CD14-positive monocyte (primary cell): ENCODE measurements at regions not wholly inside any gene's neighbourhood (a gene's known extent, or its start where the extent isn't known, plus 50 kb on each side); places are given as distances from the start of the nearest gene placed in this dataset.

ENCODE experiments used
- DNase-seq, 3 donors: peaks; one replicate each; pipeline ENCODE4 v3.0.0-alpha.2; 2011 to 2022
- H2AFZ ChIP-seq: 2 replicates; pipeline ENCODE4 v1.6.0; 2012; ENCODE audit warnings: mild to moderate bottlenecking, low read depth, low read length, inconsistent platforms; ENCODE audit not compliant: insufficient read depth, poor library complexity, severe bottlenecking
- H3K27ac ChIP-seq, 2 donors: 1 replicate in 1 of 2; 2 replicates in 1 of 2; pipeline ENCODE4 v1.5.1; 2012 to 2013; ENCODE audit warnings: low read length in 2 of 2, control low read depth in 1 of 2, inconsistent platforms in 1 of 2, low read depth in 1 of 2, mild to moderate bottlenecking in 1 of 2
- H3K27me3 ChIP-seq, 2 donors: one replicate each; pipeline versions ENCODE4 v1.6.0 to v1.6.1; 2011 to 2013; ENCODE audit warnings: low read length in 2 of 2; ENCODE audit not compliant: control insufficient read depth in 2 of 2, insufficient read depth in 2 of 2
- H3K36me3 ChIP-seq, 2 donors: replicated peaks in 1 of 2; 1 replicate in 1 of 2; 2 replicates in 1 of 2; pipeline versions ENCODE4 v1.5.1 to v1.6.1; 2012 to 2013; ENCODE audit warnings: low read length in 2 of 2, control low read depth in 1 of 2, inconsistent platforms in 1 of 2, mild to moderate bottlenecking in 1 of 2; ENCODE audit not compliant: insufficient read depth in 2 of 2, control insufficient read depth in 1 of 2
- H3K4me1 ChIP-seq, 2 donors: 1 replicate in 1 of 2; 2 replicates in 1 of 2; pipeline versions ENCODE4 v1.5.1 to v1.6.1; 2012 to 2013; ENCODE audit warnings: low read length in 2 of 2, control low read depth in 1 of 2, inconsistent platforms in 1 of 2, mild to moderate bottlenecking in 1 of 2, moderate library complexity in 1 of 2; ENCODE audit not compliant: insufficient read depth in 2 of 2, control insufficient read depth in 1 of 2
- H3K4me2 ChIP-seq: replicated peaks from 2 replicates; pipeline ENCODE3; 2012; ENCODE audit warnings: low read length, moderate library complexity, mild to moderate bottlenecking; ENCODE audit not compliant: poor library complexity, severe bottlenecking; ENCODE audit errors: extremely low read depth
- H3K4me3 ChIP-seq, 3 experiments: fragments of 200-600 bp in 1 of 3; sonication (generic) in 1 of 3; replicated peaks in 1 of 3; 1 replicate in 2 of 3; 2 replicates in 1 of 3; pipeline ENCODE4 v1.5.1; 2011 to 2013; ENCODE audit warnings: low read length in 3 of 3, mild to moderate bottlenecking in 3 of 3, control low read depth in 2 of 3, low read depth in 2 of 3, inconsistent platforms in 1 of 3, moderate library complexity in 1 of 3
- H3K79me2 ChIP-seq: 2 replicates; pipeline ENCODE4 v1.6.0; 2012; ENCODE audit warnings: mild to moderate bottlenecking, control low read depth, inconsistent platforms, low read length, moderate library complexity; ENCODE audit not compliant: insufficient read depth
- H3K9ac ChIP-seq: 2 replicates; pipeline ENCODE4 v1.6.0; 2017; ENCODE audit warnings: low read length, mild to moderate bottlenecking; ENCODE audit not compliant: insufficient read depth, poor library complexity, severe bottlenecking
- H3K9me3 ChIP-seq, 2 donors: replicated peaks in 1 of 2; 1 replicate in 1 of 2; 2 replicates in 1 of 2; pipeline versions ENCODE4 v1.5.1 to v1.6.1; 2012 to 2013; ENCODE audit warnings: low read length in 2 of 2, control low read depth in 1 of 2; ENCODE audit not compliant: control insufficient read depth in 1 of 2, insufficient read depth in 1 of 2
- H4K20me1 ChIP-seq: 2 replicates; pipeline ENCODE4 v1.6.0; 2012; ENCODE audit warnings: mild to moderate bottlenecking, low read length, control low read depth, moderate library complexity; ENCODE audit not compliant: insufficient read depth
- H3K27ac Mint-ChIP-seq, 7 donors: one replicate each; pipeline ENCODE4 v1.8.0; 2020; ENCODE audit warnings: mild to moderate bottlenecking in 7 of 7, mixed read lengths in 7 of 7, moderate library complexity in 6 of 7, inconsistent platforms in 2 of 7
- H3K27me3 Mint-ChIP-seq, 3 donors: one replicate each; pipeline ENCODE4 v1.8.0; 2021 to 2022; ENCODE audit warnings: low read depth in 3 of 3, mild to moderate bottlenecking in 3 of 3, mixed read lengths in 3 of 3, moderate library complexity in 3 of 3, inconsistent platforms in 1 of 3
- H3K36me3 Mint-ChIP-seq, 2 donors: one replicate each; pipeline ENCODE4 v1.8.0; 2020; ENCODE audit warnings: mixed read lengths in 2 of 2, inconsistent platforms in 1 of 2, mild to moderate bottlenecking in 1 of 2
- H3K4me1 Mint-ChIP-seq: one replicate; pipeline ENCODE4 v1.8.0; 2020; ENCODE audit warnings: mild to moderate bottlenecking, mixed read lengths
- H3K4me3 Mint-ChIP-seq, 2 donors: one replicate each; pipeline ENCODE4 v1.8.0; 2020; ENCODE audit warnings: mild to moderate bottlenecking in 2 of 2, mixed read lengths in 2 of 2, moderate library complexity in 1 of 2
- H3K9me3 Mint-ChIP-seq, 7 donors: one replicate each; pipeline ENCODE4 v1.8.0; 2020 to 2022; ENCODE audit warnings: mixed read lengths in 7 of 7, mild to moderate bottlenecking in 6 of 7, moderate library complexity in 6 of 7, inconsistent platforms in 2 of 7
- CTCF ChIP-seq: fragments of 200-600 bp; IDR thresholded peaks from one replicate; pipeline ENCODE4 v1.8.0; 2022; ENCODE audit warnings: antibody characterized with exemption, mild to moderate bottlenecking
- WGBS: methylation state at CpG from one replicate; pipeline ENCODE4 v1.1.5; 2013; ENCODE audit warnings: missing lambda C conversion rate; ENCODE audit not compliant: insufficient coverage; 5-methylcytosine and 5-hydroxymethylcytosine counted together
- intact Hi-C, 2 donors: fragments of 100-400 bp; cut with micrococcal nuclease; formaldehyde crosslinking; loops; one replicate each; pipeline versions ENCODE4 v1.15.0 to v1.15.1; 2023

- Histone ChIP-seq H2AFZ (no peak overlapping the region), H3K27me3 (no peaks in the 10 kb centered on the region), H3K4me2 (no peak overlapping the region), H3K36me3 (no peaks in the 10 kb centered on the region), H3K79me2 (no peaks in the 10 kb centered on the region), H3K4me3 (no peak overlapping the region), H3K27ac (no peak overlapping the region), H3K4me1 (peaks cover 6% of the 10 kb centered on the region in 2 donors), H3K9ac (no peak overlapping the region), H4K20me1 (no peaks in the 10 kb centered on the region), H3K9me3 (no peaks in the 10 kb centered on the region)
- Mint-ChIP-seq H3K4me1 (peaks cover 2% of the 10 kb centered on the region), H3K27ac (no peak overlapping the region), H3K36me3 (no peaks in the 10 kb centered on the region), H3K4me3 (no peak overlapping the region), H3K9me3 (peaks cover 0 to 8% (median 0%) of the 10 kb centered on the region in 7 donors), H3K27me3 (peaks cover 4 to 5% (median 5%) of the 10 kb centered on the region in 3 donors)
- WGBS: 93% methylated on average over 5 of the region's 7 CpGs
- intact Hi-C loops: loop anchor here in 1 of 2 donors (5.0 kb wide), 1 partner anchor 42 kb away; no protein-coding TSS in a partner anchor
- TF ChIP-seq CTCF: no peak
- DNase-seq: no peak
Observed at GRCh38 chr13:22120646-22121045, 449.8 kb downstream of the FGF9 start.

GRCh38 chr13:22121146-22121739 is 450.4 kb downstream of the FGF9 start:
- H3K4me3 Mint-ChIP-seq: no peak overlapping the region
- H3K27me3 ChIP-seq: no peaks in the 10 kb centered on the region
- 62% methylated on average over 2 of the region's 10 CpGs for WGBS
- no peak overlapping the region for H3K27ac Mint-ChIP-seq
- no peaks in the 10 kb centered on the region for H4K20me1 ChIP-seq
- TF ChIP-seq CTCF: no peak
- H3K4me1 ChIP-seq: peaks cover 0 to under 1% of the 10 kb centered on the region in 2 donors
- H3K4me1 Mint-ChIP-seq: peaks cover 2% of the 10 kb centered on the region
- no peaks in the 10 kb centered on the region for H3K9me3 ChIP-seq
- DNase-seq: no peak
- H3K36me3 Mint-ChIP-seq: no peaks in the 10 kb centered on the region
- no peak overlapping the region for H2AFZ ChIP-seq
- H3K79me2 ChIP-seq: no peaks in the 10 kb centered on the region
- H3K36me3 ChIP-seq: no peaks in the 10 kb centered on the region
- H3K9me3 Mint-ChIP-seq: peaks cover 0 to 8% (median 0%) of the 10 kb centered on the region in 7 donors
- no peak overlapping the region for H3K27ac ChIP-seq
- peaks cover 4 to 5% (median 5%) of the 10 kb centered on the region in 3 donors for H3K27me3 Mint-ChIP-seq
- no peak overlapping the region for H3K9ac ChIP-seq
- intact Hi-C loops: loop anchor here in 1 of 2 donors (5.0 kb wide), 1 partner anchor 41 kb away; no protein-coding TSS in a partner anchor
- H3K4me3 ChIP-seq: no peak overlapping the region
- H3K4me2 ChIP-seq: no peak overlapping the region
